H9 (cell line): ENCODE measurements at regions not wholly inside any gene's neighbourhood (a gene's known extent, or its start where the extent isn't known, plus 50 kb on each side); places are given as distances from the start of the nearest gene placed in this dataset.

ENCODE experiments used
- DNase-seq: peaks from one replicate; pipeline ENCODE4 v3.0.0-alpha.2; 2017
- H2AFZ ChIP-seq: one replicate; pipeline ENCODE4 v1.6.1; 2013; ENCODE audit warnings: mild to moderate bottlenecking, low read length, control low read depth, moderate library complexity
- H2AK5ac ChIP-seq: 2 replicates; pipeline ENCODE4 v1.6.1; 2013; ENCODE audit warnings: low read length, control low read depth, mixed read lengths; ENCODE audit not compliant: insufficient read length
- H2BK120ac ChIP-seq: one replicate; pipeline ENCODE4 v1.6.1; 2013; ENCODE audit warnings: low read depth, mild to moderate bottlenecking, low read length, control low read depth, inconsistent platforms; ENCODE audit not compliant: poor library complexity, severe bottlenecking
- H2BK12ac ChIP-seq: 2 replicates; pipeline ENCODE4 v1.6.1; 2013; ENCODE audit warnings: low read length, control low read depth, mixed read lengths, low read depth; ENCODE audit not compliant: insufficient read length
- H2BK15ac ChIP-seq: 2 replicates; pipeline ENCODE4 v1.6.1; 2013; ENCODE audit warnings: low read depth, low read length, control low read depth
- H2BK20ac ChIP-seq: one replicate; pipeline ENCODE4 v1.6.1; 2013; ENCODE audit warnings: low read depth, mild to moderate bottlenecking, low read length, control low read depth, inconsistent platforms; ENCODE audit not compliant: poor library complexity, severe bottlenecking
- H2BK5ac ChIP-seq: 2 replicates; pipeline ENCODE4 v1.6.1; 2013; ENCODE audit warnings: low read length, control low read depth, mixed read lengths; ENCODE audit not compliant: insufficient read length
- H3K14ac ChIP-seq: 2 replicates; pipeline ENCODE4 v1.6.1; 2013; ENCODE audit warnings: low read length, control low read depth; ENCODE audit not compliant: insufficient read depth
- H3K18ac ChIP-seq: 2 replicates; pipeline ENCODE4 v1.6.1; 2013; ENCODE audit warnings: low read depth, mild to moderate bottlenecking, mixed read lengths, low read length, control low read depth; ENCODE audit not compliant: insufficient read length
- H3K23ac ChIP-seq: 2 replicates; pipeline ENCODE4 v1.6.1; 2013; ENCODE audit warnings: low read length, control low read depth, mixed read lengths, low read depth; ENCODE audit not compliant: insufficient read length
- H3K23me2 ChIP-seq: 2 replicates; pipeline ENCODE4 v1.6.1; 2013; ENCODE audit warnings: low read depth, mild to moderate bottlenecking, mixed read lengths, low read length, control low read depth; ENCODE audit not compliant: insufficient read length, poor library complexity, severe bottlenecking
- H3K27ac ChIP-seq: 2 replicates; pipeline ENCODE4 v1.5.1; 2013; ENCODE audit warnings: low read length, control low read depth, mixed read lengths, low read depth; ENCODE audit not compliant: insufficient read length
- H3K27me3 ChIP-seq: 2 replicates; pipeline ENCODE4 v1.6.1; 2013; ENCODE audit warnings: low read length, control low read depth, inconsistent platforms; ENCODE audit not compliant: insufficient read depth
- H3K4ac ChIP-seq: 2 replicates; pipeline ENCODE4 v1.6.1; 2013; ENCODE audit warnings: low read depth, mild to moderate bottlenecking, control low read depth, inconsistent platforms, low read length, moderate library complexity
- H3K4me1 ChIP-seq: 2 replicates; pipeline ENCODE4 v1.6.1; 2013; ENCODE audit warnings: low read length, control low read depth, inconsistent platforms; ENCODE audit not compliant: insufficient read depth
- H3K4me2 ChIP-seq: 2 replicates; pipeline ENCODE4 v1.6.1; 2013; ENCODE audit warnings: low read length, control low read depth, mixed read lengths; ENCODE audit not compliant: insufficient read length, insufficient read depth
- H3K56ac ChIP-seq: 2 replicates; pipeline ENCODE4 v1.6.1; 2013; ENCODE audit warnings: low read depth, mild to moderate bottlenecking, mixed read lengths, low read length, control low read depth; ENCODE audit not compliant: insufficient read length
- H3K79me1 ChIP-seq: 2 replicates; pipeline ENCODE4 v1.6.1; 2013; ENCODE audit warnings: low read depth, mild to moderate bottlenecking, moderate library complexity, low read length, control low read depth, inconsistent platforms; ENCODE audit not compliant: insufficient read depth, poor library complexity, severe bottlenecking
- H3K79me2 ChIP-seq: 2 replicates; pipeline ENCODE4 v1.6.1; 2013; ENCODE audit warnings: low read length, control low read depth, inconsistent platforms; ENCODE audit not compliant: insufficient read depth
- H3K9ac ChIP-seq: 2 replicates; pipeline ENCODE4 v1.6.1; 2013; ENCODE audit warnings: low read length, control low read depth, mixed read lengths; ENCODE audit not compliant: insufficient read length; ENCODE audit errors: extremely low read depth
- H3K9me3 ChIP-seq: one replicate; pipeline ENCODE4 v1.6.1; 2013; ENCODE audit warnings: low read depth, low read length, inconsistent platforms; ENCODE audit not compliant: control insufficient read depth
- H3T11ph ChIP-seq: one replicate; pipeline ENCODE4 v1.6.1; 2013; ENCODE audit warnings: mild to moderate bottlenecking, low read length, control low read depth, inconsistent platforms
- H4K20me1 ChIP-seq: one replicate; pipeline ENCODE4 v1.6.1; 2013; ENCODE audit not compliant: control insufficient read depth, insufficient read length, insufficient read depth
- H4K5ac ChIP-seq: 2 replicates; pipeline ENCODE4 v1.6.1; 2013; ENCODE audit warnings: low read depth, mild to moderate bottlenecking, mixed read lengths, low read length, control low read depth; ENCODE audit not compliant: insufficient read length
- H4K8ac ChIP-seq: replicated peaks from 2 replicates; pipeline ENCODE4 v1.6.1; 2013; ENCODE audit warnings: low read length, control low read depth, mixed read lengths, low read depth; ENCODE audit not compliant: insufficient read length
- H4K91ac ChIP-seq: 2 replicates; pipeline ENCODE4 v1.6.1; 2013; ENCODE audit warnings: low read depth, mild to moderate bottlenecking, moderate library complexity, mixed read lengths, low read length, control low read depth; ENCODE audit not compliant: insufficient read length
- H3K27ac Mint-ChIP-seq, 3 experiments: 2 replicates in 2 of 3; 3 replicates in 1 of 3; pipeline ENCODE4 v1.8.0; 2020 to 2021; ENCODE audit warnings: mixed read lengths in 3 of 3, mild to moderate bottlenecking in 1 of 3, moderate library complexity in 1 of 3
- H3K27me3 Mint-ChIP-seq: 2 replicates; pipeline ENCODE4 v1.8.0; 2021; ENCODE audit warnings: low read depth, mild to moderate bottlenecking, moderate library complexity, mixed read lengths
- H3K36me3 Mint-ChIP-seq, 3 experiments: 2 replicates in 2 of 3; 3 replicates in 1 of 3; pipeline ENCODE4 v1.8.0; 2020 to 2021; ENCODE audit warnings: low read depth in 3 of 3, mixed read lengths in 3 of 3; ENCODE audit not compliant: insufficient read depth in 1 of 3
- H3K4me1 Mint-ChIP-seq, 2 experiments: 2 replicates each; pipeline ENCODE4 v1.8.0; 2020; ENCODE audit warnings: mixed read lengths in 2 of 2
- H3K4me3 Mint-ChIP-seq, 2 experiments: 2 replicates in 1 of 2; 3 replicates in 1 of 2; pipeline ENCODE4 v1.8.0; 2020 to 2021; ENCODE audit warnings: mild to moderate bottlenecking in 2 of 2, mixed read lengths in 2 of 2, moderate library complexity in 1 of 2
- H3K9me3 Mint-ChIP-seq, 2 experiments: 2 replicates in 1 of 2; 3 replicates in 1 of 2; pipeline ENCODE4 v1.8.0; 2020; ENCODE audit warnings: mild to moderate bottlenecking in 2 of 2, mixed read lengths in 2 of 2, moderate library complexity in 1 of 2
- CTCF ChIP-seq: fragments of 200-600 bp; sonication (generic); conservative IDR thresholded peaks from 3 replicates; pipeline ENCODE4 v1.8.0; 2021; ENCODE audit warnings: antibody characterized with exemption, mild to moderate bottlenecking
- WGBS: extraction: QIAGEN DNeasy Blood & Tissue Kit; methylation state at CpG from one replicate; pipeline ENCODE4 v1.1.7; 2013; ENCODE audit warnings: missing lambda C conversion rate, low lambda C conversion rate, mixed read lengths; ENCODE audit not compliant: insufficient read length; ENCODE audit errors: extremely low coverage; 5-methylcytosine and 5-hydroxymethylcytosine counted together

- Histone ChIP-seq H2AFZ (no peak overlapping the region), H4K91ac (no peak overlapping the region), H3T11ph (no peak overlapping the region), H3K14ac (no peak overlapping the region), H3K79me1 (no peaks in the 10 kb centered on the region), H3K27ac (no peak overlapping the region), H3K18ac (no peak overlapping the region), H2AK5ac (no peak overlapping the region), H3K79me2 (no peaks in the 10 kb centered on the region), H3K9me3 (no peaks in the 10 kb centered on the region), H3K4me2 (no peak overlapping the region), H2BK20ac (no peak overlapping the region), H2BK5ac (no peak overlapping the region), H2BK120ac (no peak overlapping the region), H3K23me2 (no peaks in the 10 kb centered on the region), H4K8ac (no peak overlapping the region), H3K4ac (no peak overlapping the region), H3K56ac (no peak overlapping the region), H3K23ac (no peak overlapping the region), H3K4me1 (no peaks in the 10 kb centered on the region), H3K27me3 (no peaks in the 10 kb centered on the region), H2BK15ac (no peak overlapping the region), H4K20me1 (no peaks in the 10 kb centered on the region), H2BK12ac (no peak overlapping the region), H3K9ac (no peak overlapping the region), H4K5ac (no peak overlapping the region)
- Mint-ChIP-seq H3K27me3 (no peaks in the 10 kb centered on the region), H3K4me3 (no peak overlapping the region), H3K9me3 (no peaks in the 10 kb centered on the region), H3K4me1 (no peaks in the 10 kb centered on the region), H3K27ac (no peak overlapping the region), H3K36me3 (no peaks in the 10 kb centered on the region)
- no CpG with 5 or more reads among the region's 2 CpGs for WGBS
- DNase-seq: no peak
- no peak for TF ChIP-seq CTCF
Observed at GRCh38 chr2:122172812-122173211, 417.4 kb downstream of the TSN start.
